Renal cortex interstitium (tissue), 11 donors: ENCODE measurements at regions not wholly inside any gene's neighbourhood (a gene's known extent, or its start where the extent isn't known, plus 50 kb on each side); places are given as distances from the start of the nearest gene placed in this dataset.

Source experiments
- DNase-seq, 11 donors: peaks; one replicate each; pipeline ENCODE4 v3.0.0-alpha.2; 2013; ENCODE audit warnings: low read depth in 9 of 11, low spot score in 4 of 11; ENCODE audit errors: extremely low read depth in 1 of 11

- DNase-seq: no peak
Observed at GRCh38 chr12:34396861-34397590, 374.7 kb downstream of the ALG10 start.

GRCh38 chr12:34397591-34398365, 375.5 kb downstream of the ALG10 start:
- no peak for DNase-seq

GRCh38 chr12:34398366-34398705, 376.0 kb downstream of the ALG10 start:
- no peak for DNase-seq

- DNase-seq: no peak
Observed at GRCh38 chr12:34398706-34399630, 376.7 kb downstream of the ALG10 start.

GRCh38 chr12:34399631-34400410, 377.5 kb downstream of the ALG10 start:
- DNase-seq: no peak

GRCh38 chr12:34400411-34400881, 378.1 kb downstream of the ALG10 start:
- DNase-seq: no peak

- DNase-seq: no peak
Observed at GRCh38 chr12:34400986-34401658, 378.8 kb downstream of the ALG10 start.

- DNase-seq: no peak
Observed at GRCh38 chr12:34401659-34402227, 379.4 kb downstream of the ALG10 start.

GRCh38 chr12:34402228-34402898, 380.1 kb downstream of the ALG10 start:
- no peak for DNase-seq

GRCh38 chr12:34402899-34403705, 380.8 kb downstream of the ALG10 start:
- no peak for DNase-seq

- DNase-seq: no peak
Observed at GRCh38 chr12:34403706-34404376, 381.5 kb downstream of the ALG10 start.

GRCh38 chr12:34404377-34405285, 382.3 kb downstream of the ALG10 start:
- no peak for DNase-seq

GRCh38 chr12:34405286-34406227, 383.3 kb downstream of the ALG10 start:
- no peak for DNase-seq
